Stimulated activated CD8-positive, alpha-beta memory T cell treated with anti-CD3 and anti-CD28 coated beads, Interleukin-2, amount 100 ng/mL, for 48 hours (primary cell): ENCODE measurements at regions not wholly inside any gene's neighbourhood (a gene's known extent, or its start where the extent isn't known, plus 50 kb on each side); places are given as distances from the start of the nearest gene placed in this dataset.

Experiments used
- DNase-seq, 2 donors: peaks; one replicate each; pipeline ENCODE4 v3.0.0-alpha.2; 2020; ENCODE audit warnings: low read depth in 2 of 2

DNA sequence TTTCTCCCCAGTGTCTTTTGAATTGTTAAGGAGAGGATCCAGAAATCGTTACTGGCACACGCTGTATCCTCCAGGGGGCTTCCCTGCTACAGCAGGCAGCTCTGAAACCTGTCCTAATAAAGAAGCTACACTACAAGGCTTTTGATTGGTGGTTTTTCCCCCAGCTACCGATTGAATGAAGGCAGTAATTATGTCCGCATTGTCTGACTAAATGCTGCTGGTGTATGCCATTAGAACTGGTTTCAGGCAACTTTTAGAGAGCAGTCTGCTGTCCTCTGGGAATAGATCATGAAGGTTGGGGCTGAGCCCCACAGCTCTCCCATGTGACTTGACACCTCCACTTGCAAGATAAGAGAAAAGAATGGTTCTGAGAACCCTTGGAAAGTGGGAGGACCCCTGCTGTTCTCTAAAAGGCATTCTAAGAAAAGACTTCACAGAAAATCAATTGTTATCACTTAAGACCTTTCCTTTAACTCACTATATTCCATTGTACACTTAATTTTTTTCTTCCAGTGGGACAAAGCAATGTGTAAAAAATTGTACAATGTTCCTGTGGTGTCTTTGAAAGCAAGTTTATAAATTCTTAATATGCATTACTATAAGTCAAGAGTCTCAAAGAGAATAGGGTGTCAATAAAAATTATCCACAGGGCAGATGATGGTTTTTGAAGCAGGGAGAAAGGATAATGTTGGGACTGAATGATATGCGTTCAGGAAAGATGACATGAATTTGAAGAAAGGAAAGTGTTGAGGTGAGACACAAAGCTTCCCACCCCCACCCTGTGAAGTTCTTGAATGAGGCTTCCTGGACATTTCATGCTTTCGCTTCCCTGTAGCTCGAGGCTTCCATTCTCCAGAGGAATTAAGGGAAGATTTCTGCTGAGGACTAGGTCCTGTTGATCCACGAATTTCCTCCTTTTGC is 53.0 kb upstream of the DAZL start:
- DNase-seq = no peak

DNA sequence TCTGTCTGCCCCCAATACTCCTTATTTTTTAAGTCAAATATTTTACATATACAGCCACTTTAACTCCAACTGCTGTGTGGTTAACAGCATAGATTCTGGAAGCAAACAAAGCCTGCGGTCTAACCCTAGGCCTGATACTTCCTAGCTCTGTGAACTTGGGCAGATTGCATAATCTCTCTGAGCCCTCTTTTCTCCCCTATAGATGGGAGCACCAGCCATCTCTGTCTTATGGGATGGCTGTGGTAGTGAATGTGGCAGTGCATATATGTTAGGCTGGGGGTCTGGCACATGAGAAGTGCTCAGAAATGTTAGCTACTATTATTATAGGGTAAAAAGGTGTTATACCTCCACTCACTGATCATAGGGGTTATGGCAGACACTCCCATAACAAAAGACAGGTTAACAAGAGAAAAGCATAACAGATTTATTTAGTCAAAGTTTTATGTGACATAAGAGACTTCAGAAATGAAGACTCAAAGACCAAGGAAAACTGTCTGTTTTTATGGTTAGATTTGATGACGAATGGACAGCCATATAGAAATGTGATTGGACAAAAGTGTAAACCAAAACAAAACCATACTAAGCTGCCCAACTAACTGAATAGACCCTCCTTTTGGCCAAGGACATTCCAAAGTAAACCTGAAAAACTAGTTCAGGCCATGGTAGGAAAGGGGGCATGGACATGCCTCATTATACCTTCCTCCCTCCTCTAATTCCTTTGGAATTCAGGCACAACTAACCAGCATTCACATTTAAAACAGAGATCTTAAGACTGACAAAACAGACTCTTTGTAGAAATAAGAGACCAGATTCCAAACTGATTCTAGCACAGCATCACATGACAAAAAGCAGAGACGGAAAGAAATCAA is 53.9 kb upstream of the DAZL start:
- DNase-seq = no peak

DNA sequence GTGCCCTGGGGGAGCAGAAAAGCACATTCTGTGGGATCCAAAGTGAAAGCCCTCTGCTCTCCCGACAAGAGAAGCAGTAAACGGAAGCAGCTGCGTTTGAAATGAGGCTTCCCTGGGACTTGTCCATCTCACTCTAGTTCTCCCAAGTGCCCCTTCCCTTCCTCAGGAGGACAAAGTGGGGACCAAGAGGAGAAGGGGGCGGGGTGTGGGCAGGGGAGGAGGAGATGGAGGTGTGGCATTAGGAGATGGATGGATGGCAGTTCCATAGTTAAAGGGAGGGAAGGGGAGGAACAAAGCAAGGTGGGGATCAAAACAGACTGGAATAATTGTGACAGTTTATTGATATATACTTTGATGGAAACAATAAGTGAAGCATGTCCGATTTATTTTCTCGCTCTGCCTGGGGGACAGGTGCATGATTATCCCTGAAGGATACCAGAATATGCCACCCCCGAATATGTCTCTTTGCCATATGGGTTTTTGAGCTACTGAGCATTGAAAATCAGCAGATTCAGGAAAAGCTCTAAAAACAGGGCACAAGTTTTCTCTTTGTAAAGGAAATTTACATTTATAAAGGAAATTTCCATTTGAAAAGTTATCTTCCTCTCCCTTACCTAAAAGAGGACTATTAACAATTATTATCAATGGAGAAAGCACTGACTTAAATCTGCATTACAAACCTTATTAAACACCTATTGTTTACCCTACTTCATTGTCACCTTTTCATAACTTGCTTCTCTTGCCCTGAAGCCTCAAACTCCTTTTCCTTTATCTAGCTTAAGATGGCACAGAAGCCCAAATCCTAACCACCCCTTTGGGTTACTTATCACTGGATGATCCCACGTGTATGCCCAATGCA is 58.9 kb upstream of the DAZL start:
- no peak for DNase-seq

DNA sequence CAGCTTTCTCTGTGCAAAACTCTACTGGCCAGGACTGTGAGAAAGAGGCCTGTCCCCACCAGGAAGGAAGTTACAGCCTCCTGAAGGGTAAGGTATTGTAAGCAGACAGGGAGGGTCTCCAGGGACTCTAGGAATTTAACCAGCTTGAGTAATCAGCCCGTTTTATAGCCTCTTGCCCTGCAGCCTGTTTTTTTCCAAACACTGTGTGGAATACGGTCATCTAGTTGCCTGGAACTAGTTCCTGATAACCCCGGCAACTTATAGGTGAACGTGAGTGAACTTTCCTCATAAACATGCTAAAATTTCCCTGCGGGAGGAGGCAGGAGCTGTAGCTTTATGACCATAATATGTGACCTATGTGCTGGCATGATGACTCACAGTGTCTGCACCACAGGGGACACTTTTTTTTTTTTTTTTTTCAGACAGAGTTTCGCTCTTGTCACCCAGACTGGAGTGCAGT is 60.1 kb upstream of the DAZL start:
- DNase-seq = no peak

DNA sequence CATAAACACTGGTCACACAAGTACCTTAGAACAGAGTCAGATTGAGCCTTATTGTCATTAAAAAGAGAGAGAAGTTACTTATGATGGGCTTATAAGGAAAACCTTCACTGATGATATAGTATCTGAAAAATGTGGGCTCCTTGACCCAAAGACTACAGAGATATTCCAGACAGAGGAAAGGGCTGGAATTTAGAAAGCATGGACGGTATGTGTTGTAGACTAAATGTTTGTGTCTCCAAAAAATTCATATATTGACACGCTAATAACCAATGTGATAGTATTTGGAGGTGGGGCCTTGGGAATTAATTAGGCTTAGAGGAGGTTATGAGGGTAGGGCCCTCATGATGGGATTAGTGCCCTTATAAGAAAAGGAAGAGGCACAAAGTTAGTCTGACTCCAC is 61.0 kb upstream of the DAZL start:
- DNase-seq = no peak

DNA sequence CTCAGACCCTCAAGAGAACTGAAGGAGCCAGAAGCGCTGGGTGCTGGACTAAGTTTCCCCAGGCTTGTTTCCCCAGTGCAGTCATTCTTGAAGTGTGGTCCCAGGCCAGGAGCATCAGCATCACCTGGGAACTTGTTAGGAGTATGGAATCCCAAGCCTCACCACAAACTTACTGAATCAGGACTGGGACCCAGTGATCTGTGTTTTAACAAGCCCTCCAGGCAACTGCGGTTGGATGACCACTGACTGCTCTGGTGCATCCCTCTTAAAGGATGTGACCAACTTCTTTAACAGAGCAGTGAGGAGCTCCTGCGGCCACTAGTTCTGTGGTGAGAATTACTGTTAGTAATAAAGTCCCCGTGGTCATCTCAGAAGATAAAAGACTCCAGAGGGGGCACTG is 62.4 kb upstream of the DAZL start:
- no peak for DNase-seq

DNA sequence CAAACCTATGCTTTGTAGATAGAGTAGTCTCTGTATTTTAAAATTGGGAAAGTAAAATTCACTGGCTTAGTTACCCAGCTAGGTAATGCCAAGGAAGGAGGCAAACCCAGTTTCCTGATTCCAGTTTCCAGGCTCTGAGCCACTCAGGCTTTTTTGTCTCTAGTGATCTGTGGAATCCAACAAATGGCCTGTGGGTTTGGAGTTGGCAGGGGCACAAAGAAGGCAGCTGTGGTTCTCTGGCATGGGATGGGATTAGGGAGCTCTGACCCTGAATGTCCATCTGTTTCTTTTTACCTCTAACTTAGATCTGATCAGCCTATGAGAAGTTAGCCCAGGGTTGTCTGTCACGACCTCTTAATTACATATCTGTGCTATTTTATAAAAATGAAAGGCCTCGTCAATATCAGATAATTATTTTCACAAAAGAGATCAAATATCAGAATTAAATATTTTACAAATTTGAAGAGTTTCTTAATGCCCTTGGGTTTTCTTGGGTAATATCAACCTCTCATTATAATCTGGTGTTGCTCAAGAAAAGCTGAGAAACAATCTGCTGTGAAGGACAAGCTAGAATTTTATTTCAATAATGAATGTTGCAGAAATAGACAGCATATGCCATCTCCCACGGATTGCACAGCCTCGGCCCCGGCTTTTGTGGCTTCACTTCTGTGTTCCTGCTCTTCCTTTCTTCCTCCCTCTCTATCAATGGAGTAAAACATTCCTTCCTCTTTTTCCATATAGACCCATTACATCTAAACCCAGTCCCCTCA is 63.7 kb upstream of the DAZL start:
- DNase-seq = no peak

DNA sequence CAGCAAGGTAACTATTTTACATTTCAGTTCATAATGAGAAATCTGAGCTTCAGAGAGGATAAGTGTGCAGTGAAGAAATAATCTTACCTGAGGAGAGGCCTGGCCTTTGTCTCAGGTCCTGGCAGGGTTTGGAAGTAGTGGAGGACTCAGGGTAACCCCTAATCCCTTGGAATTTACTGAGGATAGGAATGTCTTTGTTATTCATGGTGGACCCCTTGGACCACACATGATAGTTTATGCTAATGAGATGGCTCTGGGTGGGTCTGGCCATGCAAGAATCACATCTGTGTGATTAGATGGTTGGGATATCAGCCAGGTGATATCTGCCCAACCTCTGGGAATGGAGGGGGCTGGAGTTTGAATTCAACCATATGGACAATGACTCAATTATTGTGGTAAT is 65.0 kb upstream of the DAZL start:
- DNase-seq = no peak

DNA sequence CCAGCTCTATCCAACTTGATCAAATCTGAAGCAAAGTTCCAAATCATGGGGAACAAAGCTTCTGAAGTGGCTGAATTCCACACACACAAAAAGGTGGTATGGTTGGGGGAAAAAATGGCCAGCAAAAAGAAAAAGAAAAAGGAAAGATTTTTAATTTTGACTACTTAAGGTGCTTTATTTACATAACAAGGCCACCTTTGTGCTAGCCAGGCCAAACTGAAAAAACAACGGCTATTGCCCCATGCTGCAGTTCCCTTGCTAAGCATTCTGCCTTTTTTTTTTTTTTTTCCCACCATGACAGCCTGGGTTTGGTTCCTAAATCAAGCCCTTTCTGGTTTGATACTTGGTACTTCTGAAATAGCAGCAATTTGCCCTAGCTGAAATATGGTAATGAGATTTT is 66.5 kb upstream of the DAZL start:
- DNase-seq = no peak

DNA sequence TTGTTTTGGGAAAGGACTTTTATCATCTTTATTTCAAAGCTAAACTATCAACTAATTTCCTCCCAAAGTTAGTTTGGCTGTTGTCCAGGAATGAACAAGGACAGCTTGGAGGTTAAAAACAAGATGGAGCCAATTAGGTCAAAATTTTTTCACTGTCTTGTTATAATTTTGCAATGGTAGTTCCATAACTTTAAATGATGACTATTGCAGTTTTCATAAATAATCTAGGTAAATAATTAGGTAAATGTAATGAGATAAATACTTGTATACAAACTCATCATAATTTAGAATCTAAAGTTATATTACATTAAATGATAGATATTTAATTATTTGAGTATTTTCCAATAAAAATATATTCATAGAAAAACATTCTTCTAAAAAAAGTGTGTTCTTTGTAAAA is 68.3 kb upstream of the DAZL start:
- no peak for DNase-seq

DNA sequence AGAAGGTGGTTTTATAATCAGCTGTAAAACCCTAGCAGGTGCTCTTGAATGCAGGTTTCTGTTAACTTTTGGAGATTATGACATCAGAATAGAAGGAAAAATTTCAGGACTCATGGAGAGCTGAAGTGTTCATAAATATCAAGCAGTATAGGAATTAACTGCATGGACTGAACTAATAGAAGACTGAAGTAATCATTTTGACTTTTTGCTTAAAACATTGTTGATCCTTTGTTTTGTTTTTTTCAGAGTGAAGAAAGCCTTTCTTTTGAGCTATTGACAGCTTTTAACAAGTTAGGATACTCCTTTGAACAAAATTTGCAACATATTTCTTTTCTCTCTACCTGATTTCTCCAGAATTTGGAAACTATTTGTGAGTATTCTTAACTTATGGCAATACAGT is 70.6 kb upstream of the DAZL start:
- DNase-seq = no peak

DNA sequence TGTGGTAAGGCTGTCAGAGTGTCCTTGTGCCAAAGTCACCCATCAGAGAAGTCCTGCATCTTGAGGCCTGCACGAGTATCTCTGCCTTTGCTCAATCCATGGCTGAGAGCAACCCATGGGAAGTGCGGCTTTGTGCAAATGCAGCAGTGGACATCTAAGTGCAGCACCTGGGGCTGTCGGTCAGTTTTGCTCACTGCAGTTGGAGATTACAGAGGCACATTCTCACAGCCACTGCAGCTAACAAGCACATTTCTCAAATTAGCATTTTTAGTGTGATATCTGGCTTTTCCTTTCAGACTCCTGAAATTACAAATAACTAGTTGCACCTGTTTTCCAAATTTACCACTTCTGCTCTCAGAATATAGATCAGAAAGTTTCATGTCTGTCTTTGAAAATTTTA is 81.5 kb upstream of the DAZL start:
- no peak for DNase-seq

DNA sequence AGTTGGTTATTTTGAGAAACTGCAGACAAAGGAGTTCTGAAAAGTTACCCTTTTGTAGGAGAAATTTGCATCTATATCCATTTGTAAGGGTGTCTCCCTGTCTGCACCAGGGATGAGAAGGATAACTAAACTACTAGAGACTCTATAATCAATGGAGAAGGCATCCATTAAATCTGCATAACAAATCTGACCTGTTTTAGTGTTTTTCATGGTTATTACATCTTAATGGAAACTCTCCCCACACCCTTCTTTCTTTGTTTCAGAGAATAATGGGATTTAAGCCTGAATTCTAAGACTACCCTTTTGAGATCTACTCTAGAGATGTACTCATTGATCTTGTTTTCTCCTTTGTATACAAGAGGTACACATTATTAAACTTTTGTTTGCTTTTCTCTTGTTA is 82.0 kb upstream of the DAZL start:
- DNase-seq = no peak

DNA sequence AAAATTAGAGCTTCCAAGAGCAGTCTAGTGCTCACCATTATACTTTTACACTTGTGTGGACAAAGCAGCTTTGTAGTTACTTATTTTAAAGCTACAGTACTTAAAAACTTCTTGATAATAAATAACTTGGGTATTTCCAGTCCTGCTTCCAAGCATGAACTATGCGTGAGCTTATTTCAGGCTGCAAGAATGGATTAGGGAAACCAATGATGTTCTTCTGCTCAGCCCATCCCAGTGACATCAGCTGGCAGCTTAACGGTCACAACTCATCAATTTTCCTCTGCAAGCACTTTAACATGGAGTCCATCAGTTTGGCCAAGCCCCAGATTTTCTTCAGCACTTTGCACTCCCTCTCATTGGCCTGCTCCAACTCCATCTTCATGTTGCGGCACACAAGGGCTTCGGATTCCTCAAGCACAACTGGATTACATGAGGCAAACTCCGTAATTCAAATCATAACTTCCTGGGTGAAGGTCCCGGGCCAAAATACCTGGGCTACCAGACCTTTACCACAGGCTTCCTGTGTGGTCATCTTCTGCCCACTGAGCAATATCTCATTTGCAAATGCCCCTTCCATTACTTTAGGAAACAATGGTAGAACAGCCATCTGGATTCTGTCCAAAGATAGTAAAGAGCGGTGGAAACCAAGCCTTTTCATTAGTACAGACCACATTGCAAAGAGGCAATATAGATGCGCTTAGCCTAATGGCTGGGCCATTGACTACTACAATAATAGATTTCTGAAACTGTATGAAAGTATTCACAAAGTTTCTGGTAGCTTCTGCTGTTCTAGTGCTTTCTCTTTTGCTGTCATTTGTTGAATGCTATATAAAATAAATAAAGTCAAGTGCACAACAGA is 87.5 kb upstream of the DAZL start:
- DNase-seq = no peak

DNA sequence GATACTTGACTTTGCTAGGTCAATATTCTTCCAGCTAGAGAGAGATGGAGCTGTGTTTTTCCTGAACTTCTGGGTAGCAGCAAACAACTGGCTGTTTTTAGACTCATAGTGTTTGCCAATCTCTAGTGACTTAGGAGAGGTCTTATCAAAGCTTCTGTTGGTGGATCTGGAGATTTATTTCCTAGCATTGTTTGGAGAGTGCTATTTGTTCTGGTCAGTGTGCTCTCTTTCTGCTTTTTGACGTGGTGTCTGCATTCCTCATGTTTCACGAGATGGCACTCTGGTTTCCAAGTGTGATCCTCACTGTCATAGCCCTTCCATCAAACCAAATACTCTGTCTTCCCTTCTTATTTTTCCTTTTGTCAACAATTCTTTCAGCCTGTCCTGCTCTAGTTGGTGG is 88.6 kb upstream of the DAZL start:
- DNase-seq = no peak

DNA sequence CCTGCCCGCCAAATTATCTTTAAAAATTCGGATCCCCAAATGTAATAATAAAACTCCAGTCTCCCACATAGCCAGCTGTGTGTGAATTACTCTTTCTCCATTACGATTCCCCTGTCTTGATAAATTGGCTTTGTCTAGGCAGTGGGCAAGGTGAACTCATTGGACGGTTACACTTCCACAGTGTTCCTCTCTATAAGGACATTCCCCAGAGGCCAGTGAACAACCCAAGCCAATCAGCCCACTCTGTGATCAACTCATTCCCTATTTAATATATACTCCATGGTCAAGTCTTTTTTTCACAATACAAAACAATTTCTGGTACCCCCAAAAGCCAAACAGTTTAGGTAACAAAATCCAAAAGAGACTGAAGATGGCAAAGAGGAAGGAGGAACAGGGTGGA is 90.5 kb upstream of the DAZL start:
- DNase-seq = no peak

DNA sequence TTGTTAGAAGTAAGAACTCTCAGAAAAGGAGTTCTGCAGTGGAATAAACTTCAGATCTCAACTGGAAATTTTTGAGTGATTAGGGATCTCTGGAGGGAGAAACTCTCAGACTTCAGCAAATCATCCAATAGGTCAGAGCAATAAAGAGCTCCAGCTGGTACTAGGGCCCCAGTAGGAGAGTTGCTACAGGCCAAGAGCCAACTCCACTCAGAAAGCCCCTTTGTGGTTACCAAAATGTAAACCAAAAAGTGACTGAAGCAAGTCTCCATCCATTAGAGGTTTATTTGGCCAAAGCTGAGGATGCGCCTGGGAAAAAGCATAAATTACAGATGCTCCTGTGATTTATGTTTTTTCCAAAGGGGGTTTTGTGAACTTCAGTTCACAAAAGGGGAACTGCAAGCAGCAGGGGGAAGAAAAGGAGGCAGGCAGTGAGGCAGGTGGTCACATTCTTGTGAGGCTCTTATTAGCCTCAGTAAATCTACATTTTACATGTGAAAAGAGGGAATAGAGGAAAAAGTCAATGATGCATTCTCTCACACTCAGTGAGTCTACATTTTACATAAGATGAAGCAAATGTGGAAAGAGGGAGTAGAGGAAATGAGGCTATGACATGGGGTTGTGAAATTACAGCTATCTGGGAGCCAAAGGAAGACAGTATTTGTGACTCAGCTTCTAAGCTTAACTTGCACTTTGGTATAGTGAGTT is 92.4 kb upstream of the DAZL start:
- no peak for DNase-seq

DNA sequence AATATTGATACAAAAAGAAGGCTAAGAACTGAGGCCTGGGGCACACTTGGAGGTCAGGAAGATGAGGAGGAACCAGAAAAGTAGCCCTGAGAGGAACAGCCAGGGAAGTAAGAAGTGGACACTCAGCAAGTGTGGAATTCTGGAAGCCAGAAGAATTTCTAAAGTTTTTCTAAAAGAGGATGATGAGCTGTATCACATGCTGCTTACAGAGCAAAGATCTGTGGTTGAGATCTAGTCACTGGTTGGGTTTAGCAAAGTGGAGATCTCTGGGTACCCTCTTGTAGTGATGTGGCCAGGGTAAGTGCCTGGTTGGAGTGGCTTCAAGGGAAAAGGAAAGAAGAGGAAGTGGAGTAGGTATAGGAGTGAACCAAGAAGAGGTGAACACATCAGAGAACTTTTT is 95.4 kb upstream of the DAZL start:
- DNase-seq = no peak

DNA sequence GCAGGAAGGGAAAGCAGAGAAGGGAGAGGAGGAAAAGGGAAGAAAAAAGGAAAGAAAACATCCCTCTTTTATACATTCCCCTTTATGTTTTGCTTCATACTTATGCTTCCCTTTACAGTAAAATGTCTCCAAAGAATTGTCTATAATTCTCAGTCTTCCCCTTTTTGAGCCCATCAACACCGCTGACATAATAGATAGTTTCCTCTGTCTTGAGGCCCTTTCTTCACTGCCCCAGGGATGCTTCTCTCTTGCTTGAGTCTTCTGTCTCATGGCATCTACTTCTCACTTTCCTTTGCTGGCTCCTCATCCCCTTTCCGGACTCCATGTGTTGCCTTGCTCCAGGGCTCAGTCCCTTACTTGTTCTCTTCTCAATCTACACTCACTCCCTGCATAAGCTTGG is 99.7 kb upstream of the DAZL start:
- no peak for DNase-seq

DNA sequence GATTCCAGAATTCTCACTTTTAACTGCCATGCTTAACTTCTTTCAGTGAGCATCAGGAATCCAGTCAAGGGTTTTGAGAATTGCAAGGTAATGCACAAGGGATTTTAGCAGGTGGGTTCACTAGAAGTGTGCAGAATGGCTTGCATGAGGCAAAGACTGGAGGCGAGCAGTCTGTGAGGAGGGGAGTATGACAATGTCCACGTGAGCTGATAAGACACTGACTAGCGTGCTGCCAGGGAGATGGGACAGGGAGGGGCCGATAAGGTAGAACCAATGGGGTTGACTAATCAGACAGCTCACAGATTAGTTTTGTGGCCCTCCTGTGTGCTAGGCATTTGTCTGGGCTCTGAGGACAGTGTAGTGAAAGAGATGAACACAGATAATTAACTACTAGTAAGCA is 102.0 kb upstream of the DAZL start:
- DNase-seq = no peak
